ENCODE measurements at regions not wholly inside any gene's neighbourhood (a gene's known extent, or its start where the extent isn't known, plus 50 kb on each side); places are given as distances from the start of the nearest gene placed in this dataset.
"Not testable (repeated sequence)": the region's sequence is repeated elsewhere in the genome, so short reads cannot be mapped to it uniquely, and the experiment has no call there.

DNA sequence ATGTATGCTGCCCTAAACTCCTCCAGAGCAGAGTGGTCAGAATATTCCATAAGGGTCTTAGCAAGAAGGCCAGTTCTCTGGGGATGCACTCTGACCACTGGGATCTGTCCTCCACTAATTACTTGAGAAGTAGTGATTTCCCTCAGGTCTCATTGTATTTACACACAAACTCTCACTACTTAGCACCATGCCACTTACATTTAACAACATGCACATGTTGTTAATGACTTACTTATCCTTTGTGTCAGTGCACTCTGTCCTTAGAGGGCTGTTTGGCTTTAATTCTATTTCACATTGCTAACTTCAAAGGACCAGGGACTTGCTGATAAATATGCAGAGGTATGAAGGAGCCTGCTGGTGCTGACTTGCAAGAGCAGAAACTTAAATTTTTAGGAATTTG is 1415.5 kb upstream of the ACVR2A start:
- DNase-seq, result no peak

- no peak for DNase-seq
Observed at GRCh38 chr2:146417942-146418341, 1426.9 kb upstream of the ACVR2A start.

DNA sequence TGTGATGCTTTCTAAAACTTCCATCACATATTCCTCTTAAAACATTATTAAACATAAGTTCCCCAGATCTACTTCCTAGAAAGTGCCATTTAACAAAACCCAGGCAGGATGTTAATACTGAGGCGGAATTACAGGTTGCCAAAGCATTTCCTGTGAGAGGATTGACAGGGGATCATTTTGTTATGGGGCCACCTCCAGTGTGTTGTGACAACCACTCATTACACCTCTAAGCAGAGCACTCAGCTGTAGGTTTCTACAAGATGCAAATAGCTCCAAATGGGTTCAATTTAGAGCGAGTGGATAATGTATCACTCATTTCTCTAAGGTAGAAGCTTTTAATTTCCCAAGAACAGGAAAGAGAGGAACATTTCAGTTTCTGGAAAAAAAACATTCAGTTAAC is 1429.5 kb upstream of the ACVR2A start:
- DNase-seq, result no peak

DNA sequence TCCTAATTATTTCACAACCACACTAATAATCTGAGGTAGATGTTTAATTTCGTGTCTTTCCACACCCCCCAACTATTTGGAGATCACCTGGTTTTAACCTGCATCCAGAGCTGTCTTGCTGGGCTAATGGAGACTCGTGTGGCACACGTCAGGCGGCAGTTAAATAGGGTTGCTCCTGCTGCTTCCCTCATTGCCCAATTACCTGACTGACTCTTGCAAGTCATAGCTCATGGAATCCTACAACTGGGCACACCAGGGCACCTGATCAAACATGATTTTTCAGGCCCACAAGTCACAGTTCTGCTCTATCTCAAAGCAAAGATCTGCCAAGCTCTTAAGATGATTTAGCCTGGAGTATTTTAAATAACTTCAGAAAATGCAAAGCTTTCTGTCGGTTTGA is 1430.4 kb upstream of the ACVR2A start:
- DNase-seq, result no peak

GRCh38 chr2:146413086-146413610 is 1431.7 kb upstream of the ACVR2A start:
- DNase-seq, result no peak

DNA sequence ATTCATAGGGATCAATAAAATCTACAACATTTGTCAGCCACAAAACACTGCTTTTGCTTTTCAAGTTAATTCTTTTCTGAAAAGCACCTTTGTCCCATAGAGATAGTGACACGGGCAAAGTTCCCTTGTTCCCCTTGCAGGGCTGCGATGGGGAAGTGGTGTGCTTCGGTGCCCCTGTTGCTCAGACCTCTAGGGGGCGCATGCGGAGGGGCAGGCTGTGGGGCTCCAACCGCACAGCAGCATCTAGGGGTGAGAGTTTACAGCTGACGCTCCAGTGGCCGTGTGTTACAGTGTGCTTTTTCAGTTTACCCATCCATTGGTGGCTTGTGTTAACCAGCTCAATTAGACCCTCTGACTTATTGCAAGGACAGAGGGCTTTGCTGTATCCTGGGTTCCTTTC is 1432.2 kb upstream of the ACVR2A start:
- DNase-seq, result no peak

GRCh38 chr2:146405402-146406309 is 1439.2 kb upstream of the ACVR2A start:
- not testable (repeated sequence) for DNase-seq

- not testable (repeated sequence) for DNase-seq
Observed at GRCh38 chr2:146403546-146404160, 1441.2 kb upstream of the ACVR2A start.

GRCh38 chr2:146392631-146393030 is 1452.2 kb upstream of the ACVR2A start:
- peak in 1 of 6 experiments; percentile 15 for DNase-seq

- DNase-seq, result no peak
Observed at GRCh38 chr2:146392186-146392585, 1452.6 kb upstream of the ACVR2A start.

GRCh38 chr2:146388757-146389156 is 1456.1 kb upstream of the ACVR2A start:
- no peak for DNase-seq

- DNase-seq, result no peak
Observed at GRCh38 chr2:146386096-146386495, 1458.7 kb upstream of the ACVR2A start.

- DNase-seq, result no peak
Observed at GRCh38 chr2:146385031-146385430, 1459.8 kb upstream of the ACVR2A start.

- no peak for DNase-seq
Observed at GRCh38 chr2:146376511-146377064, 1468.2 kb upstream of the ACVR2A start.

GRCh38 chr2:146374505-146374904 is 1470.3 kb upstream of the ACVR2A start:
- DNase-seq, result no peak

- not testable (repeated sequence) for DNase-seq
Observed at GRCh38 chr2:146371364-146371763, 1473.5 kb upstream of the ACVR2A start.

- no peak for DNase-seq
Observed at GRCh38 chr2:146370826-146371225, 1474.0 kb upstream of the ACVR2A start.

- no peak for DNase-seq
Observed at GRCh38 chr2:146366276-146366675, 1478.6 kb upstream of the ACVR2A start.

GRCh38 chr2:146365041-146365440 is 1479.8 kb upstream of the ACVR2A start:
- no peak for DNase-seq

DNA sequence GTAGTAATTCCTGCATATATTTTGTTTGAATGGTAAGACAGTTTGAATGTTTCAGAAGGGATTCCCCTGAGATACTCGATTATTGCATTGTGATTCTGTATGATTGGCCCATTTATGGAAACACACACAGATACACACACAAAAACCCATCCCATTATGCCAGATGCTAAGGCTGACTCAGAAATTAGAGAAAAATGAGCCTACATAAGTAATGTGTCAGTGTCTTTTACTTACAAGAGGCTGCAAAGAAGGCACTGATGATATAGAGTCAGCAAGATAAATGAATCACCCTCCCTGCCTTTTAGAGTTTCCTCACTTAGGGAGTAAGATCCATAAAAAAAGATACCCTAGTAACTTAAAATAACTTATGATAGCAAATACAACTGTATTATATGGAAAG is 1481.1 kb upstream of the ACVR2A start:
- no peak for DNase-seq

DNA sequence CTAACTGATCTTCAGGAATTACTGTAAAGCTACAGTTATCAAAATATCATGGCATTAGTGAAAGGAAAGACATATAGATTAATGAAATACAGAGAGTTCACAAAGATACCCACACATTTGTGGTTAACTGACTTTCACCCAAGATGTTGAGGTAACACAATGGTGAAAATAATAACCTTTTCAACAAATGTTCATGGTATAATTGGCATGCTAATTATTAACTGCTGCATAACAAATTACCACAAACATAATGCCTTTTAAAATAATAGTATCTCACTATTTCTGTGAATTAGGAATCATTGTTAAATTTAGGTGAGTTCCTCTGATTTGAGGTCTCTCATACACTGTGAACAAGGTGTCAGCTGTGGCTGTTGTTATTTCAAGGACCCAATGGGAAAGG is 1493.1 kb upstream of the ACVR2A start:
- DNase-seq, result no peak

DNA sequence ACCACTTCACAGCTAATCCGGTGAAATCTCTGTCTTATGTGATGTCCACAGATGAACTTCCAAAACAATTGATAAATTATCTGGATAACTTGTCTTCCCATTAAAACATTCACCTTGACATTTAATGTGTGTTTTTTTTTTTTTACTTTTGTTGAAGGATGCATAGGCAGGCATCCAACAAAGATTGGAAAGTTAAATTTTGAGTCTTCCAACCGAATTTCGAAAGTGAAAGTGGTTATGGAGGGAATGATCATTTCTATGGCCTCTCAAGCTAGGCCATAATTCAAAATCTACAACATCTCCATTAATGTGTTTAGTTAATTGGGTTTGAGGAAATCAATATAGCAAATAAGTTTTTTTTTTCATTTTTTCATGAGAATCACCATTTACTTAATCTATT is 1495.5 kb upstream of the ACVR2A start:
- DNase-seq, result no peak

DNA sequence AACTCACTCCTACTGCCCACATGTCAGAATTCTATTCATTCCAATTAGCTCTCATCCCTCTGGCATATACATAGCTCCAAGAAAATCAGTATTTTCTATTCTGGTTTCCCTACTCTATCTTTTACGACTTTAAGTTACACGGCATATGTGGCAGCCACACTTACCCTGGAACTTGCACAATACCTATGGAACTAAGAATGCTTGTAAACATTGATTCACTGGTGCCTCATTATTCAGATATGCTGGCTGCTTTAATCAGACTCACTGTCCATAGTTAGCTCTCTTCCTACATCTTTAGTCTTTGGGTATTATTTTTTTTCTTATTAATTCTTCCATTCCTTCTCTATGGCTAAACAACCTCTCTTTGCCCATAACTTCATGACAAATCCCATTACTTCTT is 1519.9 kb upstream of the ACVR2A start:
- DNase-seq, result no peak

DNA sequence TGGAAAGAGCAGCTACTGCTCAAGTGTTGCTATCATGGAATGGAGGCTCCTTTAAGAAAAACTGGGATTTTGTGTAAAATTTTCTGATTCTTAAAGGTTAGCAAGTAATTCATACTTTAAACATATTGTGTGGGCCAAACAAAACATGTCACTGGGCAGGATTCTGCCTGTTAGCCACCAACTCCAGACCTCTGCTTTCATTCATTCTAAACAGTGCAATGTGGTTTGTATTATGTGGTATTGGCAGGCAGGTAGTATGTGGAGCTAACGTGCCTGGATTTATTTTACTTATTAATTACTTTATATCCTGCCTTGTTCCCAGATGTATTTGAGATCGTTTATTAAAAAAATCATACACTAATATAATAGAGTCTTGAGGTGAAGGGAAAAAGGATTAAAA is 1521.3 kb upstream of the ACVR2A start:
- DNase-seq, result no peak

All from stimulated activated naive CD4-positive, alpha-beta T cell (primary cell).